AG04449 (cell line): ENCODE measurements at regions not wholly inside any gene's neighbourhood (a gene's known extent, or its start where the extent isn't known, plus 50 kb on each side); places are given as distances from the start of the nearest gene placed in this dataset.

ENCODE experiments used
- CTCF ChIA-PET: fragments of 350-600 bp; formaldehyde crosslinking; extraction: SDS; loops from one replicate; lab custom pipeline; 2021; ENCODE audit warnings: antibody characterized with exemption; lab: Yijun Ruan, JAX
- POLR2A ChIA-PET: fragments of 400-600, 350-600 bp; formaldehyde crosslinking; extraction: SDS; loops from one replicate; lab custom pipeline; 2020; ENCODE audit warnings: antibody characterized with exemption, inconsistent platforms; lab: Yijun Ruan, JAX
- DNase-seq: peaks from one replicate; pipeline ENCODE4 v3.0.0-alpha.2; 2010; ENCODE audit warnings: low read depth, low spot score
- H3K4me3 ChIP-seq: 2 replicates; pipeline ENCODE4 v1.5.1; 2011; ENCODE audit warnings: low read depth, mild to moderate bottlenecking, control low read depth, low read length
- TF ChIP-seq, protein P1 (sequence below): IDR thresholded peaks from one replicate; pipeline ENCODE4 v1.5.1; 2011; ENCODE audit warnings: mild to moderate bottlenecking, moderate library complexity, low read length, control low read depth, inconsistent platforms; ENCODE audit not compliant: insufficient read depth; ENCODE audit errors: missing control alignments

DNA sequence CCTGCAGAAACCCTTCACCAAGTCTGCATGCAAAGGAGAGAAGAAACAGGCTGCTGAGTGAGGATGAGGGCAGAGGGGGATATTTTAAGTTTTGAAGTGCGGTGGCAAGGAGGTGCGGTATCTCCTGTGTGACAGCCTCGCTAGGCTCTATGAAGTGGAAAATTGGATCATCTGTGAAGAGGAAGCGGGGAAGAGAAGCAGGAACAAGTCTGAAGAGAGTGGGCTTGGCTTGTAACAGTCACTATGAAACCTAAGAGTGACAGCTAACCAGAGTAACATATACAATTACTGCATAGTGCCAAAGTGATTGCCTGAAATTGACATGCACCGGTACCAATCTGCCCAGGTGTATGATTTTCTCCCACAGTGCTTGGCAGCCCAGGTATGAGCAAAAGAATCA is 287.5 kb upstream of the KLF14 start:
- POLR2A ChIA-PET, result interaction anchor here (0.5 kb wide), 1 partner anchor 109 kb away, joined by 3 read pairs; no protein-coding TSS in a partner anchor
- TF ChIP-seq, protein P1, sequence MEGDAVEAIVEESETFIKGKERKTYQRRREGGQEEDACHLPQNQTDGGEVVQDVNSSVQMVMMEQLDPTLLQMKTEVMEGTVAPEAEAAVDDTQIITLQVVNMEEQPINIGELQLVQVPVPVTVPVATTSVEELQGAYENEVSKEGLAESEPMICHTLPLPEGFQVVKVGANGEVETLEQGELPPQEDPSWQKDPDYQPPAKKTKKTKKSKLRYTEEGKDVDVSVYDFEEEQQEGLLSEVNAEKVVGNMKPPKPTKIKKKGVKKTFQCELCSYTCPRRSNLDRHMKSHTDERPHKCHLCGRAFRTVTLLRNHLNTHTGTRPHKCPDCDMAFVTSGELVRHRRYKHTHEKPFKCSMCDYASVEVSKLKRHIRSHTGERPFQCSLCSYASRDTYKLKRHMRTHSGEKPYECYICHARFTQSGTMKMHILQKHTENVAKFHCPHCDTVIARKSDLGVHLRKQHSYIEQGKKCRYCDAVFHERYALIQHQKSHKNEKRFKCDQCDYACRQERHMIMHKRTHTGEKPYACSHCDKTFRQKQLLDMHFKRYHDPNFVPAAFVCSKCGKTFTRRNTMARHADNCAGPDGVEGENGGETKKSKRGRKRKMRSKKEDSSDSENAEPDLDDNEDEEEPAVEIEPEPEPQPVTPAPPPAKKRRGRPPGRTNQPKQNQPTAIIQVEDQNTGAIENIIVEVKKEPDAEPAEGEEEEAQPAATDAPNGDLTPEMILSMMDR, result no peak

DNA sequence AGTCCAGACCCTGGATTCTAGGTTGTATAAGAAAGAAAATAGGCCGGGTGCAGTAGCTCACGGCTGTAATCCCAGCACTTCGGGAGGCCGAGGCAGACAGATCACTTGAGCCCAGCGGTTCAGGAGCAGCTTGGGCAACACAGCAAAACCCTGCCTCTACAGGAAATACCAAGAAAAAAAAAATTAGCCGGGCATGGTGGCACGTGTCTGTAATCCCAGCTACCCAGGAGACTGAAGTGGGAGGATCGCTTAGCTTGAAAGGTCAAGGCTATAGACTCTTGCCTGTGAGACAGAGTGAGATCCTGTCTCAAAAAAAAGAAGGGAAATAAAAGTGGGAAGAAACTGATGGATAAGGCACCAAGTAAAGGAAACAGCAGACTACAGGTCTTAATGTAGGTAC is 287.9 kb upstream of the KLF14 start:
- TF ChIP-seq, protein P1, result no peak
- H3K4me3 ChIP-seq, result no peak overlapping the region
- POLR2A ChIA-PET, result interaction anchor here (0.5 kb wide), 1 partner anchor 109 kb away, joined by 3 read pairs; no protein-coding TSS in a partner anchor
- CTCF ChIA-PET, result interaction anchor here (1.3 kb wide), 1 partner anchor 126 kb away, joined by 4 read pairs; no protein-coding TSS in a partner anchor
- DNase-seq, result no peak

More for the DNA sequence above, 287.5 kb upstream of the KLF14 start:
- H3K4me3 ChIP-seq, result no peak overlapping the region
- DNase-seq, result no peak
- CTCF ChIA-PET, result interaction anchor here (1.3 kb wide), 1 partner anchor 126 kb away, joined by 4 read pairs; no protein-coding TSS in a partner anchor

DNA sequence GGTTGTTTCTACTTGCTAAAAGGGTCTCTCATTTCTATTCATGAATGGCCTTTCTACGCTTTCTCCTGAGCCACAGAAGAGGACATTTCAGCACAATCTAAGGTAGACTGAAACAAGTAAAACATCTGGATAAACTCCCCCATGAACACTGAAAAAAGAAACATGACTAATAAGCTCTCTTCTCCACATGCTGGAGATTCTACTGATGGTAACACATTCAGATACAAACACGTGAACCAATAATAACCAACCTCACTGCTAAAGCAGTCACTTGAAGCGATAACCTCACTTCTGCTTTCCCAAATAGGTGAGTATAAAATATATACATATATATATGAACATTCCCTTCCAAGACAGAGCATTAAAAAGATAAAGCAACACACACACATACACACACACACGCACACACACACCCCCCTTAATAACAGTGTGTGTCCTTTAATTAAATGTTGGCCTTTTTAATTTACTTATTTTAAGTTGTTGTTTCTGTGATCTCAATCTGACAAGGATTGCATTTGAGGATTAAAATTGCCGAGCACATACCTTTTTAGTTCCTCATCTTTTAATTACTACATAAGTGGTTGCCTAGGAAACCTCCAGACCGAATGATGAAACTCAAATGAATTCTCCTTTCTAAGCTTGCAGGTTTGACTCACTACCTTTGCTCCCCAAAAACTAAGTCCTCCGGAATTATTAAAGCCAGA is 292.4 kb upstream of the KLF14 start:
- TF ChIP-seq, protein P1, result no peak
- CTCF ChIA-PET, result interaction anchor here (0.7 to 2.5 kb wide), 5 partner anchors 12 to 129 kb away, joined by 3 to 6 read pairs (median 3); no protein-coding TSS in a partner anchor
- no peak overlapping the region for H3K4me3 ChIP-seq
- POLR2A ChIA-PET, result no interaction called here
- DNase-seq, result peak; percentile 41

DNA sequence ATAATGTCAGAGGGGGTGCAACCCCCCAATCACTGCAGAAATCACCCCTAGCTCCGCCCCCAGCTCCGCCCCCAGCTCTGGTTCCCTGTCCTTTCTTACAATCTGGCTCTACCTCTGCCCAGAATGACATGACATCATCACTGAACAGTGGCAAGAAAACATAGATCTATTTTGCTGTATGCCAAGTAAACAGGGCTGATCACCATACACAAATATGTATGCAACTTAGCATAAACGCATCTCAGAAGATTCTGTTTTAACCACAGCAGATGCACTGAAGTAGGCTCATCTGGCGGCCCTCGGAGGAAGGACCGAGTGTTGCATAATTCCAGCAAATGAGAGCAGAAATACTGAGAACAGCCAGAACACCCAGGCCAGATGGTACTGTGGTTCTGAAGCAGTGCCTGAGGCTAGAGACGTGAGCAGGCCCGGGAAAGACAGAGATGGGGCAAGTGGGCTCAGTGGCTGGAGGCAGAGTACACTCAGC is 293.3 kb upstream of the KLF14 start:
- peak; percentile 72 for DNase-seq
- no peak overlapping the region for H3K4me3 ChIP-seq
- TF ChIP-seq, protein P1, result no peak
- POLR2A ChIA-PET, result no interaction called here
- CTCF ChIA-PET, result interaction anchor here (0.7 to 3.9 kb wide), 8 partner anchors 11 to 83 kb away, joined by 3 to 17 read pairs (median 4); no protein-coding TSS in a partner anchor

DNA sequence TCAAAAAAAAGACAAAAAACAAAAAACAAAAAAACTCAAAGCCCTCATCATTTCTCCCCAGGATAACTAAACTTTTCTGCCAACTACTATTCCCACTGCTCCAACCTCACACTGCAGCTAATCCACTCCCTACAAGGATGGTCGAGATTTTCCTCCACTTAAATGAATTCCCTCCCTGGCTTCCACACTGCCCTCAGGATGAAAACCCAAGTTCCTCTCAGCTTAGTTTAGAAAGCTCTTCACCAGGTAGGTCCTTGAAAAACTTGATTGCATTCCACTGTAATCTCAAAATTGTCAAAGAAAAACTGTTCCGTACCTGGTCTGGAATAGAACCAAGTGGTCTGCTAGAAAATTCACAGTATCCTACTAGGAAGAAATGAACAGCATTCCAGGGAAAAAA is 294.3 kb upstream of the KLF14 start:
- no peak overlapping the region for H3K4me3 ChIP-seq
- DNase-seq, result no peak
- CTCF ChIA-PET, result interaction anchor here (1.6 to 3.9 kb wide), 6 partner anchors 10 to 132 kb away, joined by 3 to 17 read pairs (median 8); no protein-coding TSS in a partner anchor
- POLR2A ChIA-PET, result no interaction called here
- TF ChIP-seq, protein P1, result no peak

DNA sequence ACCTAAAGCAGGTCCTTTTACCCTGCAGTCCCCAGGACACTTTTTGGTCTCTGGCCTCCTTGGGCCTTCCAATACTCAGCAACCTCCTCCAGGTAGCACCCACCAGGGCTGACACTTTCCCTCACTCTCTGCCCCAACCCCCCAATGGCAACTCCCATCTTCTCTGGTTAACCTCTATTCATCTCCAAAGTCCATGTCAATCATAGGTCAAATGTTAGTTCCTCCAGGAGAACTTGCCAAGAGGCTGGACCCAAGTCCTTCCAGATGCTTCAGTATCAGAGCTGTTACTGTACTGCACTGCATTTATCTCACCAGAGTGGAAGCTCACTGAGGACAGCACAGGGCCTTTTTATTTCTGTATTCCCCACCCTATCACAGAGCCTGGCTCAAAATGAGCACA is 295.0 kb upstream of the KLF14 start:
- TF ChIP-seq, protein P1, result no peak
- no peak overlapping the region for H3K4me3 ChIP-seq
- ChIA-PET POLR2A (no interaction called here), CTCF (interaction anchor here (1.6 to 3.9 kb wide), 5 partner anchors 11 to 132 kb away, joined by 3 to 17 read pairs (median 8); no protein-coding TSS in a partner anchor)
- no peak for DNase-seq
